ENCODE measurements at regions not wholly inside any gene's neighbourhood (a gene's known extent, or its start where the extent isn't known, plus 50 kb on each side); places are given as distances from the start of the nearest gene placed in this dataset.
"Not testable (repeated sequence)": the region's sequence is repeated elsewhere in the genome, so short reads cannot be mapped to it uniquely, and the experiment has no call there.

DNA sequence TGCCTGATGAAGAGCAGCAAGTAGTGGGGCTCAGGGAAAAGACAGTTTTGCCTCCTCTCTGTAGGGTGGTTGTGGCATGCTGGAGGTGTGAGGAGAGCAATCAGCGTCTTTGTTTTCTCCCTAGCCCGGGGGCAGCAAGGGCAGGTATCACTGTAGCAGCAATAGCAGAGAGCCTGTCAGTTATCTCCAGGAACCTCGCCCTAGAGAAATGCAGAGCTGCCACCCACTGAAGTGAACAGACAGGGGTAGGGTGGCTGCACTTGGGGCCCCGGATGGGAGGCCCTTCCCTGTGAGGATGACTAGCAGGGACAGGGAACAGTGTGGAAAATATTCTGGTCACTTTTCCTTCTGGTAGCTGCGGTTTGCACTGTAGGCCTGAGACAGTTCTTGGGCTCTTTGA is 886.5 kb downstream of the CDH8 start:
- no peak for DNase-seq (ENCODE audit: low read depth)
- no peak overlapping the region for H3K4me3 ChIP-seq (ENCODE audit: low read depth, low read length)
- TF ChIP-seq, protein P1, sequence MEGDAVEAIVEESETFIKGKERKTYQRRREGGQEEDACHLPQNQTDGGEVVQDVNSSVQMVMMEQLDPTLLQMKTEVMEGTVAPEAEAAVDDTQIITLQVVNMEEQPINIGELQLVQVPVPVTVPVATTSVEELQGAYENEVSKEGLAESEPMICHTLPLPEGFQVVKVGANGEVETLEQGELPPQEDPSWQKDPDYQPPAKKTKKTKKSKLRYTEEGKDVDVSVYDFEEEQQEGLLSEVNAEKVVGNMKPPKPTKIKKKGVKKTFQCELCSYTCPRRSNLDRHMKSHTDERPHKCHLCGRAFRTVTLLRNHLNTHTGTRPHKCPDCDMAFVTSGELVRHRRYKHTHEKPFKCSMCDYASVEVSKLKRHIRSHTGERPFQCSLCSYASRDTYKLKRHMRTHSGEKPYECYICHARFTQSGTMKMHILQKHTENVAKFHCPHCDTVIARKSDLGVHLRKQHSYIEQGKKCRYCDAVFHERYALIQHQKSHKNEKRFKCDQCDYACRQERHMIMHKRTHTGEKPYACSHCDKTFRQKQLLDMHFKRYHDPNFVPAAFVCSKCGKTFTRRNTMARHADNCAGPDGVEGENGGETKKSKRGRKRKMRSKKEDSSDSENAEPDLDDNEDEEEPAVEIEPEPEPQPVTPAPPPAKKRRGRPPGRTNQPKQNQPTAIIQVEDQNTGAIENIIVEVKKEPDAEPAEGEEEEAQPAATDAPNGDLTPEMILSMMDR (IDR thresholded peaks at IDR 0.05; ENCODE audit: insufficient read depth, low read depth, low read length): no peak

DNA sequence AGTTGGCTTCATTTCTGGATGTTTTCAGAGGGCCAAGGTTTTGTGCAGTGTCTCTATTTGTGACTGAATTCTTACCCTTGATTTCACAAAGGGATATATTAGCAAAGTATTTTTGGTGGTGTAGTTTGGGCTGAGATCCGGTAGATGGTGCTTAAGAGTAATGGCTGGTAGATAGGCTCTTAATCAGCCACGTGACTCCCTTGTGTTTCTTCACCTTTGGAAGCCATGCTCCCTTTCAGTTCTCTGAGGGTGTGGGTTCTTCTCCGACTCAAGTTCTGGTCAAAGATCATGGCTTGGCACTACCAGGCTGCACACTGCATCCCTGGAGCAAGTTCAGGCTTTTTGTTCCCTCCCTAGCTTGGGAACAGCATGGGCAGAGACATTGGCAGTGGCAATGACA is 887.3 kb downstream of the CDH8 start:
- DNase-seq (ENCODE audit: low read depth): no peak
- TF ChIP-seq, protein P1 (IDR thresholded peaks at IDR 0.05; ENCODE audit: insufficient read depth, low read depth, low read length): no peak
- no peak overlapping the region for H3K4me3 ChIP-seq (ENCODE audit: low read depth, low read length)

DNA sequence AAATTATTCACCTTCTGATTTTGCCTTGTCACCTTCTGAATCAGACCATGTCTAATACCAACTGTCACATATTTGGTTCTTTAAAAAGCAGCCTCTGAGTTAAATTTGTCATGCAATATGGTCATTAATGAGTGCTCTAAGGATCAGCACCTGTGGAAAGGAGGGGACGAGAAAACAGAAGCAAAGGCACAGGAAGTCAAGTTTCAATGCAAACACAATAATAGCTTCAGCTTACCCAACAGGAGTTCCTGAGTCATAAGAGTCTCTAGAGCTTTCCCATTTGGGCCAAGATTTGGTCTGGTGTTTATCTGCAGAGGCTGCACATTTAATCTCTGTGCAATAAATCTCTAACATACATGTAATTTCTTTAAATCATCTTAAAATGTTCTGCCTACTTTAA is 889.8 kb downstream of the CDH8 start:
- no peak overlapping the region for H3K4me3 ChIP-seq (ENCODE audit: low read depth, low read length)
- no peak for DNase-seq (ENCODE audit: low read depth)
- TF ChIP-seq, protein P1 (IDR thresholded peaks at IDR 0.05; ENCODE audit: insufficient read depth, low read depth, low read length): no peak

DNA sequence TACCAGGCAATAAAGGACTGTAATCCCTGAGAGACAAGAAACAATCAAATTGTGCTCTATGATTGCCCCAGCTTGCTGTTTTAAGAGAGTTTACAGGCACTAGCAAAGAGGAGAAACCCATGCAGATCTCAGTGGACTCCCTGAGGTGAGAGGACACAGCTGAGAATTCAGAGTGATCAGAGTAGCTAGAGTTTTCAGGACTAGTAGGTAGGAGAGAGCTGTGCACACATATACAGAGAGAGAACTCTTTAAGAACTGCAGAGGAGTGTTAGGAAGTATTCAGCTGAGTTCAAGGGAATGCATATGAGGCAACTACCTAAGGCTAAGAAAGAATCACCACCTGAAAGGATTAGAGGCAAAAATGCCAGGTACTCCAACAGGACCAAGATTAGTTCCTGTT is 904.8 kb downstream of the CDH8 start:
- TF ChIP-seq, protein P1 (IDR thresholded peaks at IDR 0.05; ENCODE audit: insufficient read depth, low read depth, low read length): no peak
- no peak overlapping the region for H3K4me3 ChIP-seq (ENCODE audit: low read depth, low read length)
- DNase-seq (ENCODE audit: low read depth): no peak

DNA sequence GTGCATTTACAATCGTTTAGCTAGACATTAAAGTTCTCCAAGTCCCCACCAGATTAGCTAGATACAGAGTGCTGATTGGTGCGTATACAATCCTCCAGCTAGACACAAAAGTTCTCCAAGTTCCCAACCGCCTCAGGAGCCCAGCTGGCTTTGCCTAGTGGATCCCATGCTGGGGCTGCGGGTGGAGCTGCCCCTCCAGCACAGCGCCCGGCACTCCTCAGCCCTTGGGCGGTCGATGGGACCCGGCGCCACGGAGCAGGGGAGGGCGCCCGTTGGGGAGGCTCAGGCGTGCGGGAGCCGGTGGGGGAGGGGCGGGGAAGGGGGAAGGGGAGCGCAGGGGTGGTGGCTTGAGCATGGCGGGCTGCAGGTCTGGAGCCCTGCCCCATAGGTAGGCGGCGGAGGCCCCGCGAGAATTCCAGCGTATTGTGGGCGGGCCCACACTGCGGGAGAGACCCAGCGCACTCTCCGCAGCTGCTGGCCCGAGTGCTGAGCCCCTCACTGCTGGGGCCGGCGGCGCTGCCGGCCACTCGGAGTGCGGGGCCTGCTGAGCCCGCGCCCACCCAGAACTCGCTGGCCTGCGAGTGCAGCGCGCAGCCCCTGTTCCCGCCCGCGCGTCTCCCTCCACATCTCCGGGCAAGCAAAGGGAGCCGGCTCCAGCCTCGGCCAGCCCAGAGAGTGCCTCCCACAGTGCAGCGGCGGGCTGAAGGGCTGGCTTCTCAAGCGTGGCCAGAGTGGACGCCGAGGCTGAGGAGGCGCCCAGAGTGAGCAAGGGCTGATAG is 907.5 kb downstream of the CDH8 start:
- H3K4me3 ChIP-seq (ENCODE audit: low read depth, low read length): no peak overlapping the region
- TF ChIP-seq, protein P1 (IDR thresholded peaks at IDR 0.05; ENCODE audit: insufficient read depth, low read depth, low read length): no peak
- no peak for DNase-seq (ENCODE audit: low read depth)

DNA sequence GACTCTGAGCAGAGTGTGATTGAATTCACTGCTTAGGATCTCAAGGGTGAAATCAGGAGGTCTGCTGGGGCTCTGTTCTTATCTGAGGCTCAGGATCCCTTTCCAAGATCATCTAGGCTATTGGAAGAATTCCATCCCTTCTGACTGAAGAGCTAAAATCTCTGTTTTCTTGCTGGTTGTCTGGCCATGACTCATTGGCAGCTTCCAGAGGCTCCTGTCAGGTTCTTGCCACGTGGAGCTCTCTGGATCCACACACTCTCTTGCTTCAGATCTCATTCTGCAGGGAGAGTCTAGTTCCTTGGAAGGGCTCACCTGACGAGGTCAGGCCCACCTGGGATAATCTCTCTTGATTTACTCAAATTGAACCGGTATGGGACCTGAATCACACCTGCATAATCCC is 930.7 kb downstream of the CDH8 start:
- TF ChIP-seq, protein P1 (IDR thresholded peaks at IDR 0.05; ENCODE audit: insufficient read depth, low read depth, low read length): no peak
- no peak overlapping the region for H3K4me3 ChIP-seq (ENCODE audit: low read depth, low read length)
- no peak for DNase-seq (ENCODE audit: low read depth)

DNA sequence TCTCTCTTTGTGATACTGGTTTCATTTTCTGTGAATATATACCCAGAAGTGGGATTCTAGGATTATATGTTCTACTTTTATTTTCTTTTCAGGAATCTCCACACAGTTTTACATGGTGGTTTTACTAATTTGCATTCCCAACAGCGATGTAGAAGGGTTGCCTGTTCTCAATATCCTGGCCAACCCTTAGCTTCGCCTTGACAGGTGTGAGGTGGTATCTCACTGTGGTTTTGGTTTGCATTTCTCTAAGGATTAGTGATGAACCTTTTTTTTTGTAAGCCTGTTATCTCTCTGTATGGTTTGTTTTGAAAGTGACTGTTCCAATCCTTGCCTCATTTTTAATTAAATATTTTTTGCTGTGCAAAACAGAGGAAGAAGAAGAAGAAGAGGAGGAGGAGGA is 937.7 kb downstream of the CDH8 start:
- TF ChIP-seq, protein P1 (IDR thresholded peaks at IDR 0.05; ENCODE audit: insufficient read depth, low read depth, low read length): no peak
- no peak overlapping the region for H3K4me3 ChIP-seq (ENCODE audit: low read depth, low read length)
- DNase-seq (ENCODE audit: low read depth): no peak

DNA sequence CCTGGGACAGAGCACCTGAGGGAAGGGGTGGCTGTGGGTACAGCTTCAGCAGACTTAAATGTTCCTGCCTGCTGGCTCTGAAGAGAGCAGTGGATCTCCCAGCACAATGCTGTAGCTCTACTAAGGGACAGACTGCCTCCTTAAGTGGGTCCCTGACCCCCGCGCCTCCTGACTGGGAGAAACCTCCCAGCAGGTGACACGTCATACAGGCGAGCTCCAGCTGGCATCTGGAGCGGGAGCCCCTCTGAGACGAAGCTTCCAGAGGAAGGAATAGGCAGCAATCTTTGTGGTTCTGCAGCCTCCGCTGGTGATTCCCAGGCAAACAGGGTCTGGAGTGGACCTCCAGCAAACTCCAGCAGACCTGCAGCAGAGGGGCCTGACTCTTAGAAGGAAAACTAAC is 944.9 kb downstream of the CDH8 start:
- not testable (repeated sequence) for H3K4me3 ChIP-seq (ENCODE audit: low read depth, low read length); DNase-seq (ENCODE audit: low read depth)

All from fibroblast of villous mesenchyme (primary cell).